HCT116 (cell line): ENCODE measurements at regions not wholly inside any gene's neighbourhood (a gene's known extent, or its start where the extent isn't known, plus 50 kb on each side); places are given as distances from the start of the nearest gene placed in this dataset.

Experiments
- ATAC-seq: fragments of 200-7000 bp; cut with Tn5 transposase; 2 replicates; pipeline ENCODE4 v1.9.1; 2020; ENCODE audit warnings: mild to moderate bottlenecking, moderate library complexity
- BruUV-seq: library from RNA; stranded (reverse); fragments of 400-500 nt; replicated peaks from 2 replicates; lab custom pipeline; 2021; lab: Mats Ljungman, UMichigan
- CTCF ChIA-PET: fragments of 300-600 bp; sonication (Branson Sonifier 250); formaldehyde crosslinking; loops from one replicate; lab custom pipeline; 2021; ENCODE audit warnings: antibody characterized with exemption; lab: Charles Lee
- POLR2A ChIA-PET: fragments of 300-600, 350-600 bp; sonication (Branson Sonifier 250); formaldehyde crosslinking; loops from one replicate; lab custom pipeline; 2021; ENCODE audit warnings: antibody characterized with exemption; lab: Charles Lee
- RAD21 ChIA-PET, 2 experiments: fragments of 300-600 bp; sonication (Branson Sonifier 250); formaldehyde crosslinking; loops; one replicate each; lab custom pipeline; 2023; ENCODE audit warnings: low total read pairs in 2 of 2; ENCODE audit not compliant: uncharacterized antibody in 2 of 2, unreplicated experiment in 2 of 2, low non-redundant PET in 1 of 2; lab: Charles Lee
- DNase-seq: peaks from one replicate; pipeline ENCODE4 v3.0.0-alpha.2; 2010; ENCODE audit warnings: low read depth, low spot score
- H2AFZ ChIP-seq: fragments of 200-600 bp; shearing (Covaris generic), sonication (generic); 2 replicates; pipeline ENCODE4 v1.6.1; 2017; ENCODE audit warnings: low read depth, mixed run types, mixed read lengths, antibody characterized with exemption, low read length; ENCODE audit not compliant: poor library complexity, severe bottlenecking
- H3K27ac ChIP-seq: 2 replicates; pipeline ENCODE4 v1.5.1; 2012; ENCODE audit warnings: low read depth, low read length
- H3K27me3 ChIP-seq: fragments of 200-600 bp; sonication (generic); 2 replicates; pipeline ENCODE4 v1.6.1; 2016; ENCODE audit warnings: mixed run types, low read length, mixed read lengths; ENCODE audit not compliant: insufficient read depth
- H3K36me3 ChIP-seq, 2 experiments: fragments of 200-500 bp in 1 of 2; fragments of 200-600 bp in 1 of 2; sonication (Bioruptor generic) in 1 of 2; sonication (generic) in 1 of 2; 2 replicates each; pipeline versions ENCODE4 v1.5.1 to v1.6.1; 2014 to 2016; ENCODE audit warnings: low read length in 2 of 2, inconsistent platforms in 1 of 2, mixed read lengths in 1 of 2, mixed run types in 1 of 2; ENCODE audit not compliant: insufficient read depth in 2 of 2, control insufficient read depth in 1 of 2
- H3K4me1 ChIP-seq, 2 experiments: fragments of 200-600 bp in 1 of 2; sonication (generic) in 1 of 2; 2 replicates each; pipeline versions ENCODE4 v1.5.1 to v1.6.1; 2012 to 2017; ENCODE audit warnings: low read length in 2 of 2, inconsistent platforms in 1 of 2, mild to moderate bottlenecking in 1 of 2, mixed read lengths in 1 of 2, mixed run types in 1 of 2, moderate library complexity in 1 of 2; ENCODE audit not compliant: insufficient read depth in 2 of 2, control insufficient read depth in 1 of 2
- H3K4me2 ChIP-seq: fragments of 200-600 bp; sonication (generic); 2 replicates; pipeline ENCODE4 v1.6.1; 2017; ENCODE audit warnings: mixed run types, low read length, mixed read lengths
- H3K4me3 ChIP-seq, 2 experiments: fragments of 200-600 bp in 1 of 2; sonication (generic) in 1 of 2; replicated peaks in 1 of 2; 2 replicates each; pipeline ENCODE4 v1.5.1; 2011 to 2016; ENCODE audit warnings: low read length in 2 of 2, control low read depth in 1 of 2, low read depth in 1 of 2, mild to moderate bottlenecking in 1 of 2, mixed read lengths in 1 of 2, mixed run types in 1 of 2
- H3K79me2 ChIP-seq: fragments of 200-600 bp; sonication (generic); 2 replicates; pipeline ENCODE4 v1.6.1; 2017; ENCODE audit warnings: mild to moderate bottlenecking, mixed run types, low read length, moderate library complexity, mixed read lengths; ENCODE audit not compliant: insufficient read depth
- H3K9ac ChIP-seq: fragments of 200-600 bp; sonication (generic); 2 replicates; pipeline ENCODE4 v1.6.1; 2016; ENCODE audit warnings: low read length, mixed read lengths
- H3K9me2 ChIP-seq: fragments of 200-600 bp; sonication (generic), shearing (Covaris generic); 2 replicates; pipeline ENCODE4 v1.6.1; 2017; ENCODE audit warnings: mixed run types, mild to moderate bottlenecking, moderate library complexity; ENCODE audit not compliant: insufficient read depth
- H3K9me3 ChIP-seq, 2 experiments: fragments of 200-500 bp in 1 of 2; fragments of 200-600 bp in 1 of 2; sonication (Bioruptor generic) in 1 of 2; sonication (generic) in 1 of 2; 2 replicates each; pipeline ENCODE4 v1.6.1; 2014 to 2017; ENCODE audit warnings: low read length in 2 of 2, mixed read lengths in 2 of 2, inconsistent platforms in 1 of 2, low read depth in 1 of 2, mild to moderate bottlenecking in 1 of 2, mixed run types in 1 of 2, moderate library complexity in 1 of 2; ENCODE audit not compliant: control insufficient read depth in 1 of 2, insufficient read depth in 1 of 2
- H4K20me1 ChIP-seq: fragments of 200-600 bp; sonication (generic), shearing (Covaris generic); 2 replicates; pipeline ENCODE4 v1.6.1; 2017; ENCODE audit warnings: mixed run types, mild to moderate bottlenecking, moderate library complexity; ENCODE audit not compliant: insufficient read depth
- CBX3 ChIP-seq: IDR thresholded peaks from 2 replicates; pipeline ENCODE4 v1.6.1; 2012; ENCODE audit warnings: low read depth
- TCF7L2 ChIP-seq: IDR thresholded peaks from 2 replicates; pipeline ENCODE4 v1.7.0; 2011; ENCODE audit warnings: borderline replicate concordance, inconsistent platforms; ENCODE audit not compliant: insufficient read depth, insufficient read length; ENCODE audit errors: extremely low read depth
- intact Hi-C: fragments of 100-400 bp; cut with micrococcal nuclease; formaldehyde crosslinking; loops from 2 replicates; pipeline ENCODE4 v1.10.0; 2022

GRCh38 chr16:50981951-50982350 is 169.1 kb downstream of the SALL1 start:
- ATAC-seq: no peak
- RAD21 ChIA-PET: no interaction called here
- no peak overlapping the region for H2AFZ ChIP-seq
- no peak for TF ChIP-seq TCF7L2
- TF ChIP-seq, all 23 proteins: peak for 0
- no peaks in the 10 kb centered on the region for H4K20me1 ChIP-seq
- DNase-seq: no peak
- H3K9ac ChIP-seq: no peak overlapping the region
- no TSS peak for BruUV-seq
- ChIA-PET POLR2A (no interaction called here), CTCF (no interaction called here)
- H3K79me2 ChIP-seq: no peaks in the 10 kb centered on the region
- H3K4me3 ChIP-seq: no peak overlapping the region
- no peaks in the 10 kb centered on the region for H3K9me2 ChIP-seq
- no peaks in the 10 kb centered on the region for H3K4me1 ChIP-seq
- intact Hi-C loops: no loop called here
- H3K27me3 ChIP-seq: 0 out of 2 replicates have a peak, but pooled peaks cover 4% of the 10 kb centered on the region
- no peaks in the 10 kb centered on the region for H3K9me3 ChIP-seq
- no peak overlapping the region for H3K4me2 ChIP-seq
- H3K27ac ChIP-seq: no peak overlapping the region
- H3K36me3 ChIP-seq: no peaks in the 10 kb centered on the region

GRCh38 chr16:50980666-50981065 is 170.4 kb downstream of the SALL1 start:
- ChIA-PET RAD21 (no interaction called here), CTCF (no interaction called here), POLR2A (no interaction called here)
- DNase-seq (no peak), ATAC-seq (no peak)
- no peak overlapping the region for H3K4me3 ChIP-seq
- no peaks in the 10 kb centered on the region for H3K9me2 ChIP-seq
- no peaks in the 10 kb centered on the region for H3K79me2 ChIP-seq
- H3K4me1 ChIP-seq: no peaks in the 10 kb centered on the region
- no TSS peak for BruUV-seq
- no peaks in the 10 kb centered on the region for H3K9me3 ChIP-seq
- no peak overlapping the region for H3K9ac ChIP-seq
- no peak overlapping the region for H3K4me2 ChIP-seq
- no peaks in the 10 kb centered on the region for H4K20me1 ChIP-seq
- intact Hi-C loops: no loop called here
- no peak overlapping the region for H2AFZ ChIP-seq
- no peaks in the 10 kb centered on the region for H3K36me3 ChIP-seq
- H3K27me3 ChIP-seq: peaks cover 4% of the 10 kb centered on the region; the same call in 1 of the 2 replicates
- H3K27ac ChIP-seq: no peak overlapping the region
- TF ChIP-seq TCF7L2 (no peak), CBX3 (no peak)
